K562 (cell line): ENCODE measurements at regions not wholly inside any gene's neighbourhood (a gene's known extent, or its start where the extent isn't known, plus 50 kb on each side); places are given as distances from the start of the nearest gene placed in this dataset.

Source experiments
- ATAC-seq: fragments of 200-7000 bp; cut with Tn5 transposase; 3 replicates; pipeline ENCODE4 v1.9.1; 2020; ENCODE audit warnings: moderate library complexity
- BruUV-seq: library from RNA; stranded (reverse); fragments of 400-500 nt; replicated peaks from 2 replicates; lab custom pipeline; 2021; lab: Mats Ljungman, UMichigan
- CTCF ChIA-PET: fragments of 300-600 bp; formaldehyde crosslinking; extraction: SDS; loops from one replicate; lab custom pipeline; 2021; ENCODE audit warnings: low intra/inter-chr PET ratio; lab: Yijun Ruan, JAX
- POLR2A ChIA-PET: fragments of 300-600, 350-650 bp; sonication (Branson Sonifier 250); formaldehyde crosslinking; extraction: SDS; loops from one replicate; lab custom pipeline; 2021; ENCODE audit warnings: antibody characterized with exemption, inconsistent platforms; lab: Yijun Ruan, JAX
- DNase-seq, 4 experiments: peaks; one replicate each; pipeline versions ENCODE4 v3.0.0 to v3.0.0-alpha.2; 2011 to 2018; ENCODE audit warnings: low spot score in 3 of 4, mixed read lengths in 3 of 4; ENCODE audit errors: extremely low read depth in 1 of 4
- FAIRE-seq: peaks from 2 replicates; lab custom pipeline; 2011; peaks lifted over from hg19 to GRCh38; lab: Jason Lieb, UNC
- H2AFZ ChIP-seq: 2 replicates; pipeline ENCODE4 v1.6.0; 2011; ENCODE audit warnings: low read depth, low read length, control low read depth, inconsistent platforms
- H3K27ac ChIP-seq: fragments of 200-600 bp; 3 replicates; pipeline ENCODE4 v1.8.0; 2011; ENCODE audit warnings: low read depth, mild to moderate bottlenecking, control low read depth, inconsistent platforms, low read length, moderate library complexity, mixed read lengths; ENCODE audit errors: extremely low read depth
- H3K27me3 ChIP-seq, 2 experiments: fragments of 300-600 bp in 1 of 2; 2 replicates in 1 of 2; 3 replicates in 1 of 2; pipeline versions ENCODE4 v1.6.0 to v1.8.0; 2011; ENCODE audit warnings: inconsistent platforms in 2 of 2, low read length in 2 of 2, mild to moderate bottlenecking in 1 of 2, mixed read lengths in 1 of 2, moderate library complexity in 1 of 2; ENCODE audit not compliant: control insufficient read depth in 2 of 2, insufficient read depth in 2 of 2
- H3K36me3 ChIP-seq: fragments of 300-600 bp; 3 replicates; pipeline ENCODE4 v1.8.0; 2011; ENCODE audit warnings: mild to moderate bottlenecking, low read length, inconsistent platforms; ENCODE audit not compliant: control insufficient read depth, insufficient read depth
- H3K4me1 ChIP-seq, 2 experiments: fragments of 200-600 bp in 1 of 2; replicated peaks in 1 of 2; 2 replicates in 1 of 2; 3 replicates in 1 of 2; pipeline versions ENCODE4 v1.5.1 to v1.8.0; 2011; ENCODE audit warnings: inconsistent platforms in 2 of 2, low read length in 2 of 2, mild to moderate bottlenecking in 1 of 2, mixed read lengths in 1 of 2, moderate library complexity in 1 of 2; ENCODE audit not compliant: control insufficient read depth in 2 of 2, insufficient read depth in 2 of 2
- H3K4me2 ChIP-seq: 2 replicates; pipeline ENCODE4 v1.6.1; 2011; ENCODE audit warnings: low read length, control low read depth, inconsistent platforms, mixed read lengths; ENCODE audit not compliant: insufficient read depth
- H3K4me3 ChIP-seq: fragments of 200-600 bp; sonication (generic), shearing (Covaris generic); 2 replicates; pipeline ENCODE4 v1.5.1; 2016; ENCODE audit warnings: control low read depth, inconsistent platforms
- H3K79me2 ChIP-seq: fragments of 200-600 bp; 3 replicates; pipeline ENCODE4 v1.8.0; 2011; ENCODE audit warnings: low read length, inconsistent platforms; ENCODE audit not compliant: control insufficient read depth, insufficient read depth
- H3K9ac ChIP-seq, 2 experiments: 2 replicates each; pipeline versions ENCODE4 v1.6.0 to v1.6.1; 2011; ENCODE audit warnings: low read depth in 2 of 2, low read length in 2 of 2, control low read depth in 1 of 2, inconsistent platforms in 1 of 2, mild to moderate bottlenecking in 1 of 2, mixed read lengths in 1 of 2; ENCODE audit not compliant: insufficient read depth in 1 of 2
- H3K9me1 ChIP-seq: one replicate; pipeline ENCODE4 v1.6.0; 2011; ENCODE audit warnings: inconsistent platforms, mild to moderate bottlenecking, low read length, moderate library complexity; ENCODE audit not compliant: control insufficient read depth, insufficient read depth
- H3K9me3 ChIP-seq: replicated peaks from 2 replicates; pipeline ENCODE4 v1.5.1; 2011; ENCODE audit warnings: low read depth, low read length, inconsistent platforms; ENCODE audit not compliant: control insufficient read depth, insufficient read depth
- H4K20me1 ChIP-seq: replicated peaks from 2 replicates; pipeline ENCODE4 v1.6.1; 2011; ENCODE audit warnings: low read length, inconsistent platforms, mixed read lengths; ENCODE audit not compliant: control insufficient read depth, insufficient read depth
- CREB1 ChIP-seq, 2 experiments: sonication (generic) in 1 of 2; formaldehyde crosslinking in 1 of 2; IDR thresholded peaks; 2 replicates each; pipeline versions ENCODE4 v1.6.1 to v1.8.0; 2012 to 2022; ENCODE audit warnings: inconsistent platforms in 1 of 2, mild to moderate bottlenecking in 1 of 2, missing genetic modification reagents in 1 of 2, moderate library complexity in 1 of 2
- E2F5 ChIP-seq: sonication (generic); formaldehyde crosslinking; IDR thresholded peaks from 2 replicates; pipeline ENCODE4 v1.8.0; 2022; ENCODE audit warnings: mild to moderate bottlenecking, missing genetic modification reagents
- E2F6 ChIP-seq, 2 experiments: IDR thresholded peaks; 2 replicates each; pipeline ENCODE4 v1.6.1; 2011; ENCODE audit warnings: borderline replicate concordance in 1 of 2, control low read depth in 1 of 2, low read depth in 1 of 2, low read length in 1 of 2, mild to moderate bottlenecking in 1 of 2, mixed read lengths in 1 of 2, moderate library complexity in 1 of 2; ENCODE audit not compliant: insufficient read depth in 1 of 2, insufficient read length in 1 of 2, poor library complexity in 1 of 2, severe bottlenecking in 1 of 2; ENCODE audit errors: extremely low read depth in 1 of 2
- ETV6 ChIP-seq, 3 experiments: fragments of 150-350 bp in 1 of 3; sonication (generic) in 1 of 3; formaldehyde crosslinking in 1 of 3; IDR thresholded peaks; 2 replicates each; pipeline versions ENCODE4 v1.6.1 to v1.8.0; 2014 to 2022; ENCODE audit warnings: borderline replicate concordance in 2 of 3, low read depth in 2 of 3, antibody characterized with exemption in 1 of 3, low read length in 1 of 3, mild to moderate bottlenecking in 1 of 3, missing genetic modification reagents in 1 of 3
- TAL1 ChIP-seq: fragments of 450-650 bp; IDR thresholded peaks from 2 replicates; pipeline ENCODE4 v1.6.1; 2016; ENCODE audit warnings: mild to moderate bottlenecking
- ZEB2 ChIP-seq: fragments of 450-650 bp; IDR thresholded peaks from 2 replicates; pipeline ENCODE4 v1.6.1; 2016
- ZNF318 ChIP-seq, 2 experiments: fragments of 450-650 bp; IDR thresholded peaks; 2 replicates each; pipeline ENCODE4 v1.6.1; 2016; ENCODE audit warnings: mild to moderate bottlenecking in 2 of 2, borderline replicate concordance in 1 of 2, low read depth in 1 of 2, moderate library complexity in 1 of 2
- ZNF764 ChIP-seq: fragments of 250-450 bp; sonication (Bioruptor Pico); IDR thresholded peaks from 2 replicates; pipeline ENCODE4 v1.4.0; 2020; ENCODE audit warnings: low read depth, mild to moderate bottlenecking, moderate library complexity
- WGBS: fragments of 100-300 bp; shearing (Covaris generic); methylation state at CpG from one replicate; pipeline ENCODE4 v1.1.6; 2016; ENCODE audit warnings: low coverage, mixed read lengths; ENCODE audit not compliant: insufficient coverage; ENCODE audit errors: missing lambda C conversion rate; 5-methylcytosine and 5-hydroxymethylcytosine counted together
- in situ Hi-C: fragments of 300-500 bp; cut with MboI; formaldehyde crosslinking; loops from 4 replicates; pipeline ENCODE4 v1.15.0; 2018; ENCODE audit warnings: inconsistent platforms, mixed read lengths
- intact Hi-C: fragments of 100-400 bp; cut with micrococcal nuclease; formaldehyde crosslinking; loops from 2 replicates; pipeline ENCODE4 v1.14.2; 2022

GRCh38 chr10:3418926-3419325, 246.3 kb upstream of the PITRM1 start:
- Histone ChIP-seq H3K9ac (no peak overlapping the region), H4K20me1 (peaks cover 17% of the 10 kb centered on the region), H3K36me3 (no peaks in the 10 kb centered on the region), H2AFZ (no peak overlapping the region), H3K79me2 (no peaks in the 10 kb centered on the region), H3K27ac (no peak overlapping the region), H3K9me1 (no peaks in the 10 kb centered on the region), H3K4me2 (no peak overlapping the region), H3K27me3 (peaks cover 10 to 55% of the 10 kb centered on the region in 2 experiments; a peak in 4 of 5 replicates), H3K4me3 (no peak overlapping the region), H3K9me3 (no peaks in the 10 kb centered on the region), H3K4me1 (0 out of 5 replicates have a peak, but pooled peaks cover 0 to 2% of the 10 kb centered on the region in 2 experiments)
- ChIA-PET POLR2A (interaction anchor here (0.7 to 1.3 kb wide), 2 partner anchors 22 to 52 kb away, joined by 3 read pairs; no protein-coding TSS in a partner anchor), CTCF (no interaction called here)
- in situ Hi-C loops: no loop called here
- BruUV-seq: no TSS peak
- DNase-seq: no peak
- ATAC-seq: no peak
- FAIRE-seq: no peak
- WGBS: 39% methylated on average over 12 of the region's 12 CpGs
- intact Hi-C loops: no loop called here
- TF ChIP-seq ZEB2 (no peak), ZNF764 (CRISPR knock-in tag) (no peak), ETV6 (IDR thresholded peaks at IDR 0.05; ENCODE audit: borderline replicate concordance in 1 of 2, low read depth in 2 of 2, low read length in 1 of 2) (no peak), ETV6 (CRISPR knock-in tag; IDR thresholded peaks at IDR 0.05; ENCODE audit: borderline replicate concordance) (no peak), TAL1 (no peak), E2F5 (CRISPR knock-in tag) (no peak), E2F6 (IDR thresholded peaks at IDR 0.05; ENCODE audit: borderline replicate concordance in 1 of 2, extremely low read depth in 1 of 2, insufficient read depth in 1 of 2, insufficient read length in 1 of 2, low read depth in 1 of 2, low read length in 1 of 2, poor library complexity in 1 of 2, severe bottlenecking in 1 of 2) (no peak), ZNF318 (IDR thresholded peaks at IDR 0.05; ENCODE audit: borderline replicate concordance in 1 of 2, low read depth in 1 of 2) (no peak), CREB1 (IDR thresholded peaks at IDR 0.05) (no peak), CREB1 (CRISPR knock-in tag; IDR thresholded peaks at IDR 0.05) (no peak)
